ENCODE measurements at regions not wholly inside any gene's neighbourhood (a gene's known extent, or its start where the extent isn't known, plus 50 kb on each side); places are given as distances from the start of the nearest gene placed in this dataset.
"Not testable (repeated sequence)": the region's sequence is repeated elsewhere in the genome, so short reads cannot be mapped to it uniquely, and the experiment has no call there.

- DNase-seq (ENCODE audit: low spot score): no peak
Measured at GRCh38 chr1:191674626-191675179, 483.6 kb upstream of the RGS18 start.

GRCh38 chr1:191675856-191676783 is 482.1 kb upstream of the RGS18 start:
- no peak for DNase-seq (ENCODE audit: low spot score)

GRCh38 chr1:191685669-191686068 is 472.6 kb upstream of the RGS18 start:
- DNase-seq (ENCODE audit: low spot score): no peak

GRCh38 chr1:191687721-191688120 is 470.5 kb upstream of the RGS18 start:
- DNase-seq (ENCODE audit: low spot score): no peak

- no peak for DNase-seq (ENCODE audit: low spot score)
Measured at GRCh38 chr1:191690931-191691330, 467.3 kb upstream of the RGS18 start.

GRCh38 chr1:191693797-191694196 is 464.5 kb upstream of the RGS18 start:
- no peak for DNase-seq (ENCODE audit: low spot score)

- no peak for DNase-seq (ENCODE audit: low spot score)
Measured at GRCh38 chr1:191695865-191696264, 462.4 kb upstream of the RGS18 start.

GRCh38 chr1:191696354-191696753 is 461.9 kb upstream of the RGS18 start:
- no peak for DNase-seq (ENCODE audit: low spot score)

- DNase-seq (ENCODE audit: low spot score): no peak
Measured at GRCh38 chr1:191697556-191697955, 460.7 kb upstream of the RGS18 start.

GRCh38 chr1:191698246-191698645 is 460.0 kb upstream of the RGS18 start:
- DNase-seq (ENCODE audit: low spot score): no peak

GRCh38 chr1:191699343-191699742 is 458.9 kb upstream of the RGS18 start:
- DNase-seq (ENCODE audit: low spot score): no peak

- no peak for DNase-seq (ENCODE audit: low spot score)
Measured at GRCh38 chr1:191700922-191701321, 457.3 kb upstream of the RGS18 start.

- DNase-seq (ENCODE audit: low spot score): no peak
Measured at GRCh38 chr1:191702124-191702523, 456.1 kb upstream of the RGS18 start.

- no peak for DNase-seq (ENCODE audit: low spot score)
Measured at GRCh38 chr1:191707288-191707687, 451.0 kb upstream of the RGS18 start.

- no peak for DNase-seq (ENCODE audit: low spot score)
Measured at GRCh38 chr1:191709215-191709614, 449.0 kb upstream of the RGS18 start.

- DNase-seq (ENCODE audit: low spot score): no peak
Measured at GRCh38 chr1:191711961-191712360, 446.3 kb upstream of the RGS18 start.

- no peak for DNase-seq (ENCODE audit: low spot score)
Measured at GRCh38 chr1:191714845-191715244, 443.4 kb upstream of the RGS18 start.

GRCh38 chr1:191729742-191730141 is 428.5 kb upstream of the RGS18 start:
- DNase-seq (ENCODE audit: low spot score): no peak

GRCh38 chr1:191731608-191732302 is 426.5 kb upstream of the RGS18 start:
- DNase-seq (ENCODE audit: low spot score): not testable (repeated sequence)

GRCh38 chr1:191734321-191734720 is 423.9 kb upstream of the RGS18 start:
- no peak for DNase-seq (ENCODE audit: low spot score)

GRCh38 chr1:191739544-191739943 is 418.7 kb upstream of the RGS18 start:
- DNase-seq (ENCODE audit: low spot score): no peak

GRCh38 chr1:191752342-191752741 is 405.9 kb upstream of the RGS18 start:
- DNase-seq (ENCODE audit: low spot score): no peak

GRCh38 chr1:191760016-191760415 is 398.2 kb upstream of the RGS18 start:
- no peak for DNase-seq (ENCODE audit: low spot score)

Data from GM03348 (cell line).